ENCODE measurements at regions not wholly inside any gene's neighbourhood (a gene's known extent, or its start where the extent isn't known, plus 50 kb on each side); places are given as distances from the start of the nearest gene placed in this dataset.
"Not testable (repeated sequence)": the region's sequence is repeated elsewhere in the genome, so short reads cannot be mapped to it uniquely, and the experiment has no call there.

DNA sequence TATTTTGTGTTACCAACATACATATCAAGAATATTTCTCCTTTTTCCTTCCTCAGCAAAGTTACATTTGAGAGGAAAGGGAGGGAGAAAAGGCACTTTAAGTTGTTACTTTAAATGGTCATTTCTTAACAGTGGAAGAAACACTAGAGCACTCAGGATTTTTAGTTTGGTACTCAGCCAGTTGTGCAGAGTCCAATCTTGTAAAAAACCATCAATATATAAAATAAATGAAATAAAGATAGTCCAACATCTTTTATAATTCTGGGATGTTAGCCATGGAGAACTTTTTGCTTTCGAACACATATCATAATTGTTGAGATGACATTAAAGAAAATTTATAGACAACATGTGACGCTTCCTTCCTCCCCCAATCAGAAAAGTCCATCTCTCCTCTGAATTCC is 253.8 kb downstream of the QDPR start:
- POLR2A ChIA-PET = no interaction called here
- Mint-ChIP-seq H3K4me3 (no peak overlapping the region), H3K9me3 (no peaks in the 10 kb centered on the region), H3K36me3 (no peaks in the 10 kb centered on the region), H3K27ac (no peak overlapping the region), H3K27me3 (peaks cover 5% of the 10 kb centered on the region), H3K4me1 (ENCODE audit: low read depth) (no peaks in the 10 kb centered on the region)
- intact Hi-C loops (cut with micrococcal nuclease) = no loop called here
- CTCF ChIA-PET = no interaction called here
- DNase-seq = no peak

GRCh38 chr4:17252131-17252530 is 259.8 kb downstream of the QDPR start:
- Mint-ChIP-seq H3K27me3 (peaks cover 14% of the 10 kb centered on the region), H3K27ac (no peak overlapping the region), H3K4me1 (ENCODE audit: low read depth) (no peaks in the 10 kb centered on the region), H3K36me3 (no peaks in the 10 kb centered on the region), H3K9me3 (no peaks in the 10 kb centered on the region), H3K4me3 (no peak overlapping the region)
- POLR2A ChIA-PET = no interaction called here
- intact Hi-C loops (cut with micrococcal nuclease) = no loop called here
- CTCF ChIA-PET = no interaction called here
- no peak for DNase-seq

- Mint-ChIP-seq H3K9me3 (no peaks in the 10 kb centered on the region), H3K4me1 (ENCODE audit: low read depth) (no peaks in the 10 kb centered on the region), H3K27ac (no peak overlapping the region), H3K36me3 (no peaks in the 10 kb centered on the region), H3K4me3 (no peak overlapping the region), H3K27me3 (peaks cover 14% of the 10 kb centered on the region)
- ChIA-PET CTCF (no interaction called here), POLR2A (no interaction called here)
- intact Hi-C loops (cut with micrococcal nuclease) = no loop called here
- DNase-seq = no peak
Measured at GRCh38 chr4:17251101-17251500, 260.8 kb downstream of the QDPR start.

DNA sequence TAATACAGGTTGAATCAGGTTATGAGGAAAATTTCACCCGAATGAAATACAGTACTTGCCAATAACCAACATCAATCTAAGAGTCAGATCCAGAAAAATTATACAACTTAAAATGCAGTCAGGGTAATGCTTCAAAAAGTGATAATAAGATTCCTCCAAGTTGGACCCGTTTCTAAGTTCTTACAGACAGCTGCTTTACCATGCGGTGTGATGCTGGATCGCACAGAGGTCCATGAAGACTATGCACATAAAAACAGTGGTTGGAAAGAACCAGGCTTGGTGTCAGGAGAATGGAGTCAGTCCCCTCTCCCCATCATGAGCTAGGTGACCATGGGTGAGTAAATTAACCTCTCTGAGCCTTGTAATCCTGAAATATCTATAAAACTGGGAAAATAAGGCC is 261.3 kb downstream of the QDPR start:
- DNase-seq = no peak
- intact Hi-C loops (cut with micrococcal nuclease) = no loop called here
- CTCF ChIA-PET = no interaction called here
- Mint-ChIP-seq H3K36me3 (no peaks in the 10 kb centered on the region), H3K27me3 (peaks cover 18% of the 10 kb centered on the region), H3K9me3 (no peaks in the 10 kb centered on the region), H3K27ac (no peak overlapping the region), H3K4me1 (ENCODE audit: low read depth) (no peaks in the 10 kb centered on the region), H3K4me3 (no peak overlapping the region)
- POLR2A ChIA-PET = no interaction called here

DNA sequence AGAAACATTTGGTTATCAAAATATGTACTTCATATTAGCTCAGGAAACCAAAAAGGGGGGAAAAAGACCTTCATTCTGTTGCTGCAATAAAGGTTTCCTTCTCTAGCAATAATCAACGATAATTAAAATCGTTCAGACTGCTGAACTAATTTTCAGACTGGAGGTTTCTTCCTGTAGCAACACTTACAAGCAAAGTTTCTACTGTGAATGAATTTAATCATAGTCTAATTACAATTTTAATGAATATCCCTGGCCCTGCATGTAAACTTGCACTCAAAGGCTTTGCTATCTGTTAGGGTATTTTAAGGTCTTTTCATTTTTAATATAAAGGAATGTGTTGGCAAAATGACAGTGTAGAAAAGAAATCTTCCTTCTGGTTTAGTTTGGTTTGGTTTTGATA is 265.2 kb downstream of the QDPR start:
- no peak for DNase-seq
- ChIA-PET CTCF (no interaction called here), POLR2A (no interaction called here)
- H3K9me3 Mint-ChIP-seq = no peaks in the 10 kb centered on the region
- no peaks in the 10 kb centered on the region for H3K36me3 Mint-ChIP-seq
- no peaks in the 10 kb centered on the region for H3K4me1 Mint-ChIP-seq (ENCODE audit: low read depth)
- no peak overlapping the region for H3K27ac Mint-ChIP-seq
- H3K4me3 Mint-ChIP-seq = no peak overlapping the region
- intact Hi-C loops (cut with micrococcal nuclease) = no loop called here
- H3K27me3 Mint-ChIP-seq = peaks cover 21% of the 10 kb centered on the region

DNA sequence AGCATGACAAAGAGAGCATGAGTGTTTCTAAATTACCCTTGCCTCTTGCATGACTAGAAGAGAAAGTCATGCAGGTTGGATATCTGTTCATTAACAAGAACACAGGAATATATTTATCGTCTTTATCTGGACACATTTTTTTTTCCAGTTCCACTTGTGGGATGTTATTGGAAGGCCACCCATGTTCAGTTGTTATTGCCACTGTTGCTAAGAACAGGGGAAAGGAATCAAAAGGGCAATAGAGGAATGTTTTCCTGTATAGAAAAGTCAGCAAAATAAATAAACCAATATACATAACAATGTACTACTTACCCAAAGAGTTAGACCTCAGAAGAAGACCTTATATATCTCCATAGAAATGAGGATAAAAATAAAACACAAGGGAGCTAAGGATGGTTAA is 270.1 kb downstream of the QDPR start:
- H3K4me3 Mint-ChIP-seq = no peak overlapping the region
- peaks cover 6% of the 10 kb centered on the region for H3K27me3 Mint-ChIP-seq
- DNase-seq = no peak
- no peaks in the 10 kb centered on the region for H3K36me3 Mint-ChIP-seq
- CTCF ChIA-PET = no interaction called here
- intact Hi-C loops (cut with micrococcal nuclease) = no loop called here
- POLR2A ChIA-PET = no interaction called here
- no peaks in the 10 kb centered on the region for H3K9me3 Mint-ChIP-seq
- H3K4me1 Mint-ChIP-seq (ENCODE audit: low read depth) = no peaks in the 10 kb centered on the region
- H3K27ac Mint-ChIP-seq = no peak overlapping the region

- POLR2A ChIA-PET = no interaction called here
- CTCF ChIA-PET = no interaction called here
- Mint-ChIP-seq H3K4me1 (ENCODE audit: low read depth) (no peaks in the 10 kb centered on the region), H3K9me3 (no peaks in the 10 kb centered on the region), H3K27ac (no peak overlapping the region), H3K36me3 (no peaks in the 10 kb centered on the region), H3K4me3 (no peak overlapping the region), H3K27me3 (peaks cover 3% of the 10 kb centered on the region)
- DNase-seq = no peak
- intact Hi-C loops (cut with micrococcal nuclease) = no loop called here
Measured at GRCh38 chr4:17238633-17239032, 273.3 kb downstream of the QDPR start.

DNA sequence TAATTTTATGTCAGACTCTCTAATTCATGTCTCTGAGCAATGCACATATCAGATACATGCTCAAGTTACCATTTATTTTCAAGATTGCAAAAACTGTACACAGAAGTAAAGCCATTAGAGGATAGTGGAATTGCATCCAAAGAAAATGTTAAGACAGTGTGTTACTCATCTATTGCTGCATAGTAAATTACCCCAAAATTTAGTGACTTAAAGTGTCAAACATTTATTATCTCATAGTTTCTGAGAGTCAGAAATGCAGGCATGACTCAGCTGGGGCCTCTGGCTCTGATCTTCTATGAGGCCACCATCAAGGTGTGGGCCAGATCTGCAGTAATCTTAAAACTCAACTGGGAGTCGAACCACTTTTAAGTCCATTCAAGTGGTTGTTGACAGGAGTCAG is 275.2 kb downstream of the QDPR start:
- H3K27me3 Mint-ChIP-seq = peaks cover 3% of the 10 kb centered on the region
- POLR2A ChIA-PET = no interaction called here
- no peaks in the 10 kb centered on the region for H3K4me1 Mint-ChIP-seq (ENCODE audit: low read depth)
- intact Hi-C loops (cut with micrococcal nuclease) = no loop called here
- H3K27ac Mint-ChIP-seq = no peak overlapping the region
- H3K4me3 Mint-ChIP-seq = no peak overlapping the region
- DNase-seq = no peak
- no peaks in the 10 kb centered on the region for H3K36me3 Mint-ChIP-seq
- H3K9me3 Mint-ChIP-seq = no peaks in the 10 kb centered on the region
- CTCF ChIA-PET = no interaction called here

DNA sequence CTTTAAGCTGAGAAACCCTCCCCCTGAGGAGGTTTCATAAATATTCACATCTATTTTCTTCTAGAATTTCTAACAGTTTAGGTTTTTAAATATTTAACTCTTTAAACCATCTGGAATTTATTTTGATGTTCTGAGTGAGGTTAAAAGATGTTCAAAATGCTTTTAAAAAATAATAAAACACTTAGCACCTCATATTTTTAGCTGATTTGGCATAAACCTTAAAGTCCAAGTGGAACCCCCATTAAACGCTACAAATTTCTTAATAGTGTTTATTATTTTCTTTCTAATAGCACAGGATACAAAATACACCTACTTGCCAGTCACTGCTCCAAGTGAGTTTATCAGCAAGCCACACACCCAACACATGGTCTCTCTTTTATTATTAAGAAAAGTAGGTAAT is 277.2 kb downstream of the QDPR start:
- no peak for DNase-seq
- no peaks in the 10 kb centered on the region for H3K36me3 Mint-ChIP-seq
- POLR2A ChIA-PET = no interaction called here
- no peak overlapping the region for H3K27ac Mint-ChIP-seq
- H3K27me3 Mint-ChIP-seq = peaks cover 3% of the 10 kb centered on the region
- CTCF ChIA-PET = no interaction called here
- no peaks in the 10 kb centered on the region for H3K4me1 Mint-ChIP-seq (ENCODE audit: low read depth)
- no peak overlapping the region for H3K4me3 Mint-ChIP-seq
- no peaks in the 10 kb centered on the region for H3K9me3 Mint-ChIP-seq
- intact Hi-C loops (cut with micrococcal nuclease) = no loop called here

- POLR2A ChIA-PET = no interaction called here
- CTCF ChIA-PET = no interaction called here
- no peaks in the 10 kb centered on the region for H3K9me3 Mint-ChIP-seq
- H3K27me3 Mint-ChIP-seq = peaks cover 10% of the 10 kb centered on the region
- no peak overlapping the region for H3K4me3 Mint-ChIP-seq
- intact Hi-C loops (cut with micrococcal nuclease) = no loop called here
- H3K27ac Mint-ChIP-seq = no peak overlapping the region
- no peak for DNase-seq
- no peaks in the 10 kb centered on the region for H3K4me1 Mint-ChIP-seq (ENCODE audit: low read depth)
- H3K36me3 Mint-ChIP-seq = no peaks in the 10 kb centered on the region
Measured at GRCh38 chr4:17232566-17233253, 279.2 kb downstream of the QDPR start.

DNA sequence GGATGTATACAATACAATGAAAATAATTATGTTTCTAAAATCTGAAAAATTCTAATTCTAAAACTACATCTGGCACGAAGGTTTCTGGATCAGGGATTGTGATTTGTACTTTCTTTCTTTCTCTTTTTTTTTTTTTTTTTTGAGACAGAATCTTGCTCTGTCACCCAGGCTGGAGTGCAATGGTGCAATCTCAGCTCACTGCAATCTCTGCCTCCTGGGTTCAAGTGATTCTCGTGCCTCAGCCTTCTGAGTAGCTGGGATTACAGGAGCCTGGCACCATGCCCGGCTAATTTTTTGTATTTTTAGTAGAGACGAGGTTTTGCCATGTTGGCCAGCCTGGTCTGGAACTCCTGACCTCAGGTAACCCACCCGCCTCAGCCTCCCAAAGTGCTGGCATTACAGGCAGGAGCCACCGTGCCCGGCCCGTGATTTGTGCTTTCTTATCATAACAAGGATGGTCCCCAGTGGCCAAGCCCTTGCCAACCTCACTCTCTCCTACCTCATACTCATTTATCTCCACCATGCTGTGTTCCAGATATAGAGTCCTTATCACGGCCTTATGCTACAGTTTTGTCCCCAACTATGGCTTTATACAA is 279.9 kb downstream of the QDPR start:
- CTCF ChIA-PET; H3K4me1 Mint-ChIP-seq (ENCODE audit: low read depth); H3K27ac Mint-ChIP-seq; DNase-seq; POLR2A ChIA-PET; intact Hi-C loops (cut with micrococcal nuclease); H3K4me3 Mint-ChIP-seq; H3K36me3 Mint-ChIP-seq; H3K9me3 Mint-ChIP-seq: not testable (repeated sequence)
- peaks cover 11% of the 10 kb centered on the region for H3K27me3 Mint-ChIP-seq

DNA sequence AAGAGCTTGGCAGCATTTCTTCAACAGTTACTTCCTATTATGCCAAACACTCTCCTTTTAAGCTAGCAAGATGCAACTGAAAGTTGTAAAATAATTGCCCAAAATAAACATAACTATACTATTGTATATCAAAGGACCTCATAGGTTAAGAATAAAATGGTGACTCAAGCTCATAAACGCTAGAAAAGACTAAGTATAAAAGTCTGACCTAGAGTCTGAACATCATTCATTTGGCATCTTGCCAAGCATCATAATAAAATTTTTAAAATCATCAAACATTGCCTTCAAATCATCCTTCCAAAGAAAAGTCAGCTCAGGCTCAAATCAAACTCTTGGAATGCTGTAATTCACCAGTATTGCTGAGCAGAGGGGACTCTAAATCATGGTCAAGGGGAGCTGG is 281.2 kb downstream of the QDPR start:
- Mint-ChIP-seq H3K4me3 (no peak overlapping the region), H3K4me1 (ENCODE audit: low read depth) (no peaks in the 10 kb centered on the region), H3K36me3 (no peaks in the 10 kb centered on the region), H3K27ac (no peak overlapping the region), H3K27me3 (peaks cover 11% of the 10 kb centered on the region), H3K9me3 (no peaks in the 10 kb centered on the region)
- CTCF ChIA-PET = no interaction called here
- no peak for DNase-seq
- intact Hi-C loops (cut with micrococcal nuclease) = no loop called here
- POLR2A ChIA-PET = no interaction called here

- CTCF ChIA-PET = no interaction called here
- POLR2A ChIA-PET = no interaction called here
- DNase-seq = no peak
- Mint-ChIP-seq H3K27me3 (peaks cover 7% of the 10 kb centered on the region), H3K4me1 (ENCODE audit: low read depth) (no peaks in the 10 kb centered on the region), H3K9me3 (no peaks in the 10 kb centered on the region), H3K27ac (no peak overlapping the region), H3K36me3 (no peaks in the 10 kb centered on the region), H3K4me3 (no peak overlapping the region)
- intact Hi-C loops (cut with micrococcal nuclease) = no loop called here
Measured at GRCh38 chr4:17220816-17221215, 291.1 kb downstream of the QDPR start.
